GM19372 (cell line): ENCODE measurements at regions not wholly inside any gene's neighbourhood (a gene's known extent, or its start where the extent isn't known, plus 50 kb on each side); places are given as distances from the start of the nearest gene placed in this dataset.

Source experiments
- ATAC-seq: cut with Tn5 transposase; IDR thresholded peaks from one replicate; pipeline ENCODE4 v1.9.1; 2021; ENCODE audit warnings: mild to moderate bottlenecking, low read depth, moderate library complexity; ENCODE audit not compliant: unreplicated experiment

- no peak for ATAC-seq
These were observed 56.9 kb downstream of the RDH14 start for GRCh38 chr2:18503376-18504228.

GRCh38 chr2:18502142-18502541 is 58.3 kb downstream of the RDH14 start:
- no peak for ATAC-seq

GRCh38 chr2:18501729-18502128 is 58.7 kb downstream of the RDH14 start:
- no peak for ATAC-seq

- ATAC-seq, result no peak
These were observed 59.3 kb downstream of the RDH14 start for GRCh38 chr2:18501156-18501555.

GRCh38 chr2:18500333-18500732 is 60.1 kb downstream of the RDH14 start:
- ATAC-seq, result no peak

- ATAC-seq, result no peak
These were observed 61.9 kb downstream of the RDH14 start for GRCh38 chr2:18498531-18498930.

GRCh38 chr2:18496516-18496915 is 63.9 kb downstream of the RDH14 start:
- no peak for ATAC-seq

GRCh38 chr2:18495058-18495457 is 65.4 kb downstream of the RDH14 start:
- no peak for ATAC-seq

GRCh38 chr2:18492721-18493120 is 67.7 kb downstream of the RDH14 start:
- no peak for ATAC-seq

- no peak for ATAC-seq
These were observed 68.9 kb downstream of the RDH14 start for GRCh38 chr2:18491577-18491976.

- no peak for ATAC-seq
These were observed 69.6 kb downstream of the RDH14 start for GRCh38 chr2:18490901-18491300.

GRCh38 chr2:18487106-18487913 is 73.1 kb downstream of the RDH14 start:
- ATAC-seq, result no peak

- no peak for ATAC-seq
These were observed 75.8 kb downstream of the RDH14 start for GRCh38 chr2:18484625-18485024.

GRCh38 chr2:18483896-18484295 is 76.6 kb downstream of the RDH14 start:
- no peak for ATAC-seq

- no peak for ATAC-seq
These were observed 77.8 kb downstream of the RDH14 start for GRCh38 chr2:18482666-18483065.

- no peak for ATAC-seq
These were observed 80.5 kb downstream of the RDH14 start for GRCh38 chr2:18479947-18480369.

- ATAC-seq, result no peak
These were observed 83.2 kb downstream of the RDH14 start for GRCh38 chr2:18477293-18477692.

GRCh38 chr2:18476484-18476883 is 84.0 kb downstream of the RDH14 start:
- no peak for ATAC-seq

- ATAC-seq, result no peak
These were observed 84.6 kb downstream of the RDH14 start for GRCh38 chr2:18475884-18476283.

GRCh38 chr2:18474700-18475099 is 85.8 kb downstream of the RDH14 start:
- no peak for ATAC-seq
